ENCODE measurements at regions not wholly inside any gene's neighbourhood (a gene's known extent, or its start where the extent isn't known, plus 50 kb on each side); places are given as distances from the start of the nearest gene placed in this dataset.

DNA sequence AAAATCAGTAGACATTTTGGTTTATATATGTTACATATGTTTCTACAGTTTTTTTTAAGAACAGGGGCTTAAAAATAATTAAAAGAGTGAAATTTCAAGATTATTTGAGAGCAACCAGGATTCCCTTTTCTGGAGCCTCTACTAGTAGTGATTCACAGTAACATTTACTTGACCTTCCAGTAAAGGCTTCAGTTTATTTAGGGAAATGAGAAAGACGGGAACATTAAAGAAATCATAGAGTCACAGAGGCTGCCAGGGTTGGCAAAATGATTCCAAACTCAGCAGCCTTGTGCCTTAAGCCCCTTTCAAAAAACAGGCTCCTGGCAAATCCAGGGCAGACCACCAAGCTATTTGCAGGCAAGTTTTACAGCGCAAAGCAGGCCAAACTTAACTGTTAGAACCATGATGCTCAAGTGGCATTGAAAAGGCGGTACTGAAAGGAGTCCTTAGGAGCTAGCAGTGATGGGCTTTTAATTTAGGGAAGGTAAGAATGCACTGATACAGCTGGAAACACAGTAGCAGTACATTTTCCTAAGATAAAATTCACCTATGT, 201.1 kb upstream of the ADAMTS9 start:
- DNase-seq (ENCODE audit: low spot score), result no peak

DNA sequence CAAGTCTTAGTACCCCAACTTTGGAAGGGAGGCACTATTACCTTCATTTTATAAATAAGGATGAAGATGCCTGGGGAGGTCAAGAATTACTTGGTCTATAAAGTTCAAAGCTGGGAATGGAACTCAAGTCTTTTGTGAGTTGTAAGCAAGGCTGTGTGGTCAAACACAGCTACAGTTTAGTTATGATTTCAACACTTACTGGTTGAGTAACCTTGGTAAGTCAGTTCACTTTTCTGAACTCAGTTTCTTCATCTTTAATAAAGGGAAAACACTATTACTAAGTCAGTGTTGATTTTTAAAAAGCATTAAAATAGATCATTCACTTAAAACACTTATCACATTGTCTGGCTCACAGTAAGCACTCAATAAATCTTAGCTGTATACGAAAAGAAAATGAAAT, 200.4 kb upstream of the ADAMTS9 start:
- DNase-seq (ENCODE audit: low spot score), result no peak

- DNase-seq (ENCODE audit: low spot score), result no peak
Measured at GRCh38 chr3:64885055-64885454, 197.3 kb upstream of the ADAMTS9 start.

DNA sequence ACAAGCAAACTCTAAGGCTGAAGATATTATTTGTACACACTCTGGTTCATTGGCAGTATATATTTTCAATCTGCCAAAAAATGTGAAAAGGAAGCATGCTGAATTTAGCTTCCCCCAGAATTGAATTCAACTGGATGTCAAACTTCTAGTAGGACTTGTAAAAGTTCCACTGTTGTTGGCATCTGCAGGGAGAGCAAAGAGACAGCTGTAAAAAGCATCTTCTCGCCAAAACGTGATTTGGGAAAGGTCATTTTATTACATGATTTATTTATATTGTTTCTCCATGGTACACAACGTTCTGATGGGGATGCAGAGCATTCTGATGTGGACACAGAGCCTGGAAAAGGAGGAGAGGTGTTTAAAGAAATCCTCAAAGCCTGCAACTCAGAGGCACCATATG, 196.7 kb upstream of the ADAMTS9 start:
- no peak for DNase-seq (ENCODE audit: low spot score)

DNA sequence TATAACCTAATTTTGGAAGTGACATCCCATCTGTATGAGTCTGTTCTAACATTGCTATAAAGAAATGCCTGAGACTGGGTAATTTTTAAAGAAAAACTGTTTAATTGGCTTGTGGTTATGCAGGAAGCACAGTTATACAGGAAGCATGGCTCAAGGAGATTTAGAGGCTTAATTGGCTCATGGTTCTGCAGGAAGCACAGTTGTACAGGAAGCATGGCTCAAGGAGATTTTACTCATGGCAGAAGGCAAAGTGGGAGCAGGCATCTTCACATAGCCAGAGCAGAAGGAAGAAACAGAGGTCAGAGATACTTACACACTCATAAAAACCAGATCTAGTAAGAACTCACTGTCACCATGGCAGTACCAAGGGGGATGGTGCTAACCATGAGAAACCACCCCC, 193.1 kb upstream of the ADAMTS9 start:
- no peak for DNase-seq (ENCODE audit: low spot score)

- no peak for DNase-seq (ENCODE audit: low spot score)
Measured at GRCh38 chr3:64878362-64878761, 190.6 kb upstream of the ADAMTS9 start.

GRCh38 chr3:64873400-64873799, 185.6 kb upstream of the ADAMTS9 start:
- DNase-seq (ENCODE audit: low spot score), result no peak

DNA sequence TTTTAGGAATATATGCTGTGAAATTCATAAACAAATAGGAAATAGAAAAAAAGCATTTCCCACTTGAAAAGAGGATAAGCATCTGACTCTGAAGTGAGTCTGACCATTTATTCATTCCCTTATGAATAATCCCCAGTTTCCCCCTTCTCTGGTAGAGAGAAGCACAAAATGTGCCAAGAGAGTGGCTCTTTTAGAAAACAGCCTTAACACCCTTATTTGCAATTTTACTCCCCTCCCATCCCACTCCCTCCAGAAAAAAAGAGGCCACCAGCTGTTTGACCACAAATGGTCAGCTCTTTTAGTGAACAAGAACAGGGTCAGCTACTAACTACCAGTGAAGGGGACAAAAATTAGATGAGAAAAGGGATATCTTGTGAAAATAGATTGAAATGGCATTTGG, 184.5 kb upstream of the ADAMTS9 start:
- no peak for DNase-seq (ENCODE audit: low spot score)

- no peak for DNase-seq (ENCODE audit: low spot score)
Measured at GRCh38 chr3:64871834-64872249, 184.0 kb upstream of the ADAMTS9 start.

- no peak for DNase-seq (ENCODE audit: low spot score)
Measured at GRCh38 chr3:64870876-64871646, 183.3 kb upstream of the ADAMTS9 start.

GRCh38 chr3:64867224-64867623, 179.4 kb upstream of the ADAMTS9 start:
- no peak for DNase-seq (ENCODE audit: low spot score)

DNA sequence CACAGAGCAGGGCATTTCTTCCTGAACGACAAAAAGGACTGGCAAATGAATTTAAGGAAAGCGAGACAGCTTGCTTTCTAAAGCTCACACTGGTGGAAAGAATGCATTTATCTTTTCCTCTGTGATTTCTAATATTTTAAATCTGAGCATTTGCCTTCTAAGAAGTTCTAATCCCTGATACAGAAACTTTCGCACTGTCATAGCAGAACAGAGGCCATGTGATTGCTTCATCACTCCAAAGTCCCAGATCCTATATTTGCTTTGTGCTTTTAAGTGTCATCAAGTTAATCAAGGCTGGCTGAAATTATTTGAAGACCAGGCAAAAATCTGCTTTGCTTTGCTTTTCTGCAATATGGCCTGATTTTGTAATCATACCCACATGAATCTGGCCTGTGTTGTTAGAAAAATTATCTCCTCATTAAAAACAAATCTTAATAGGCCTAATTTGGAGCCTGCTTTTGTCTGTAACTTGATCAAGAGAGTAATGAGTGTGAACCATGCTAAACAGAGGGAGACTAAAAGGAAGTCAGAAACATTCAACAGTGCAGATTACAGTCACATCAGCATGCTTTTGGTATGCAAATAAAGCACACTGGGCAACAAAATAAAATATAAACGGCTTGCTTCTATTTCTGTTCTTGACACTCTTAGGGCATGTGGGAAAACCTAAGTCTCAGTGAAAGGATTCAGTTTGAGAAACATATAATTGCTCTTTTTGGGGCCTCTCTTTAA, 178.2 kb upstream of the ADAMTS9 start:
- DNase-seq (ENCODE audit: low spot score), result no peak

- DNase-seq (ENCODE audit: low spot score), result no peak
Measured at GRCh38 chr3:64863226-64864212, 175.7 kb upstream of the ADAMTS9 start.

DNA sequence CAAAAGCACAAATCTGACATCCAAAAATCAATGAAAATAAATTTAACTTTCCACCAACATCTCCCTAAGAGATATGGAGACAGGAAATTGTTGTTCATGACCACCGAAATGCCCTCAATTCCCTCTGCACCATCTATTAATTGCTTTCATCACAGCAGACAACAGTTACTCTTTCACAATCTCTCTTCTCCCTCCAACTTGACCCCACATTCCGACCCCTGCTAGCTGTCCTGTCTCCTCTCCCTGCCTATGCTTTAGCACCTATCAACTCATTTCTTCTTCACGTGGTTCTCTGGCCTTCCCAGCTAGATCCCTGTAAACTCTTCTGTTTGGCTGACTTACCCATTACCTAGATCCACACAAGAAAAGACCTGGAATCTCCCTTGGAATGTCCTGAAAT, 173.9 kb upstream of the ADAMTS9 start:
- no peak for DNase-seq (ENCODE audit: low spot score)

- DNase-seq (ENCODE audit: low spot score), result no peak
Measured at GRCh38 chr3:64860536-64860870, 172.7 kb upstream of the ADAMTS9 start.

- DNase-seq (ENCODE audit: low spot score), result no peak
Measured at GRCh38 chr3:64859625-64860535, 172.1 kb upstream of the ADAMTS9 start.

GRCh38 chr3:64856977-64857516, 169.2 kb upstream of the ADAMTS9 start:
- no peak for DNase-seq (ENCODE audit: low spot score)

DNA sequence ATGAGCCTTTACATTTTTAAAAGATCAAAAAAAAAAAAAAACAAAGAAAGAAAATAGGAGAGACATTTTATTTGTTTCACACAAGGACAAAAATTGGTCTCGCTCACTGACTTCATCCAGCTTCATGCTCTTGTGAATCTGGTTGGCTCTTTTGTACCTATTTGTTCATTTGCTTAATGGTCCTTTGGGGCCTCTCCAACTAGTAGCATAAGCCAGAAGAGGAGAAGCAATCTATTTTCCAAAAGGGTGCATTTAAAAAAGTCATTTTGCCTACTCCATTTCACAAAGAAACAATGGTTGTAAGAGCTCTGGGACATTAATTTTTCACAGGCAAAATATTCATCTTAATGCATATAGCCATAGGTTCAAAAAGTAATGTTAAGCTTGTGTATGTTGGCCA, 168.3 kb upstream of the ADAMTS9 start:
- no peak for DNase-seq (ENCODE audit: low spot score)

DNA sequence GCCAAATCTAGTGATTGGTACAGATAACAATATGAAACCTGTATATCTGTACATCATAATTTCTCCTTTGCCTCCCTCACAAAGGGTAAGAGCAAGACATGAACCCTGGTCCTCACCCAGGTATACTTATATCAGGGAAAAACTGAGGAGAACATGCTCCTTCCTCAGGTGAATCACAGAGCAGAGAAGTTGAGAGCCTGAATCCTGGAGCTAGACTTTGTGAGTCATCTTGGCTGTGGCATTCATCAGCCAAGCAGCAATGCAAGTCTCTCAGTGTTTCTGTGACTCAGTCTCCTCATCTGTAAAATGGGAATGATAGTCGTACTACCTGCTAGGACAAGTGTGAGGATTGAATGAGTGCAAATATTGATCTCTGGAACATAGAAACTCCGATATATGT, 165.7 kb upstream of the ADAMTS9 start:
- DNase-seq (ENCODE audit: low spot score), result no peak

GRCh38 chr3:64852738-64853137, 164.9 kb upstream of the ADAMTS9 start:
- DNase-seq (ENCODE audit: low spot score), result no peak

DNA sequence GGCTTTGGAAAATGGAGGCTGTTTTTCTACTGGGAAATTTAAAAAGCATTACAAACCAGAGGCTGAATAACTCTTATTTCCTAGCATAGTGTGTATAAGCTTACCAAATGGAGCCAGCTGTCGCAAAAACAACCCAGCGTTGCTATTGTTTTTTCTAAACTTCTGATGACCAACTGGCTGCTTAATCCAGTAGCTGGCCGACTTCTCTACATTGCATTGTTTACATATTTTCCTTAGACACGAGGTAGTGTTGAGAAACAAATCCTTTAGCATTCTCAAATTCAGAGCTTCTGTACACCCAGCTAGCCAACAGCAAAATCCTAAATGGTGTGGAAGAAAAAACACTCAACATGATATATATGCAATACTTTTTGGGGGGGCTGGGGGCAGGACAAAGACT, 161.0 kb upstream of the ADAMTS9 start:
- DNase-seq (ENCODE audit: low spot score), result no peak
